Stimulated activated CD4-positive, alpha-beta T cell treated with anti-CD3 and anti-CD28 coated beads, Interleukin-1b, Interleukin-23, amount 100 ng/mL, for 48 hours (primary cell): ENCODE measurements at regions not wholly inside any gene's neighbourhood (a gene's known extent, or its start where the extent isn't known, plus 50 kb on each side); places are given as distances from the start of the nearest gene placed in this dataset.
"Not testable (repeated sequence)": the region's sequence is repeated elsewhere in the genome, so short reads cannot be mapped to it uniquely, and the experiment has no call there.

Experiments
- DNase-seq: peaks from one replicate; pipeline ENCODE4 v3.0.0-alpha.2; 2020

GRCh38 chr14:81584495-81584894 lies 50.8 kb upstream of the SEL1L start:
- no peak for DNase-seq

DNA sequence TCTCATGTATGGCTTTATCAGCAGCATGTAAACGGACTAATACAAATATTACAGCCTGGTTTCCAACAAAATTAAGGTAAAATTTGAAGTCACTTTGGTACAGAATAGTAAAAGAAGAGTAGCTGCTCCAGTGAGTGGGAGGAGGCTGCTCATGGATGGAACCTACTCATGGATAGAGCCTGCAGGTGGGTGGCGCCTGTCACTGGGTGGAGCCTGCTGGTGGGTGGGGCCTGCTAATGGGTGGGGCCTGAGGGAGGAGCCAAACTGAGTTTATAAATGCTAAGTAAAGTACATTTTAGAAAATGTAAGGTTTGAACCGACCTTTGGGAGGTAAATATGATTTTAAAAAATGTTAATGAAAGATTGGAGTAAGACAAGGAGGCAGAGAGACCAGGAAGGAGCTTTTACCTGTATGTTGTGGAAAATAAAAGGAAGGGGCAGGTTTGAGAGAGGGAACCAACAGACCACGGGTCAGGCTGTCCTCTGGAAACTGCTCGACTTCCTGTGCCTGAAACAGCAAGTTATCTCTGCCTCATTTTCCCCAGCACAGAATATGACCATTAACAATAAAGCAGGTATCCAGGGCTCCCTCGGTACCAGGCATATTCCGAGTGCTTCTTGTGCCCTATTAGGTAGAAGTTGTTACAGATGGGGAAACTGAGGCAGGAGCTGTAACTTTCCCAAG lies 55.9 kb upstream of the SEL1L start:
- no peak for DNase-seq

GRCh38 chr14:81591266-81591665 lies 57.6 kb upstream of the SEL1L start:
- no peak for DNase-seq

DNA sequence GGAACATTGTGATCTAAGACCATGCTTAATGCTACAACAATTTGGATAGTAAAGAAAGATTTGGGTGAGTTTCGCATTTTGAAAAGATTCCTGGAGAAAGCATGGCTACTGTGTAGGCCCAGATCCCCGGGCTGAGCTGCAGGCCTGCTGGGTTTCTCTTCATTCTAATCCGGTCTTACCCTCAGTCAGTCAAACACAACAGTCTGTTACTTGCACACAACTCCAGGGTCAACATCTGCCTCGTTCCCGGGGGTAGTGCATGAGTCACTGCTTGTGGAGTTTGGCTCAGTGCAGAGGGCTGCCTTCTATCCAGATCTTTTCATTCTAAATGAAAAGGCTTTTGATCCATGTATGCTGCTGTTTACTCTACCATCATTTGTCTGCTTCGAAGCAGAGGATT lies 60.4 kb upstream of the SEL1L start:
- DNase-seq: no peak

DNA sequence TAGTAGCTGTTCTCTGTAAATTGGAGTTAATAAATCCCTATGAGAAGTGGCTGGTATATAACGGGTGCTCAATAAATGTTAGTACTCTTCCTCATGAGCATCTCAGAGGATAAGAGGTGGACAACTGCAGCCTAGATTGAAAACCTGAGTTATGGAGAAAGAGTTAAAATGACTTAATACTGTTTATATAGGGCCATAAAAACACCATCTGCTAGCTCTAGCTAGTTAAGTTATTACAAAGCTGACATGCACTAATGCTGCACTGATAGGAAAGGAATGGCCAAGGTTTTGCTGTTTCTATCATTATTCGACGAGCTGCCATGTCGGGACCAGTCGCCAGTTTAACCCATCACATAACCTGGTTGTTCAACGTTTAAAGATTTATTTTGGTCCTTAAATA lies 72.0 kb upstream of the SEL1L start:
- no peak for DNase-seq

DNA sequence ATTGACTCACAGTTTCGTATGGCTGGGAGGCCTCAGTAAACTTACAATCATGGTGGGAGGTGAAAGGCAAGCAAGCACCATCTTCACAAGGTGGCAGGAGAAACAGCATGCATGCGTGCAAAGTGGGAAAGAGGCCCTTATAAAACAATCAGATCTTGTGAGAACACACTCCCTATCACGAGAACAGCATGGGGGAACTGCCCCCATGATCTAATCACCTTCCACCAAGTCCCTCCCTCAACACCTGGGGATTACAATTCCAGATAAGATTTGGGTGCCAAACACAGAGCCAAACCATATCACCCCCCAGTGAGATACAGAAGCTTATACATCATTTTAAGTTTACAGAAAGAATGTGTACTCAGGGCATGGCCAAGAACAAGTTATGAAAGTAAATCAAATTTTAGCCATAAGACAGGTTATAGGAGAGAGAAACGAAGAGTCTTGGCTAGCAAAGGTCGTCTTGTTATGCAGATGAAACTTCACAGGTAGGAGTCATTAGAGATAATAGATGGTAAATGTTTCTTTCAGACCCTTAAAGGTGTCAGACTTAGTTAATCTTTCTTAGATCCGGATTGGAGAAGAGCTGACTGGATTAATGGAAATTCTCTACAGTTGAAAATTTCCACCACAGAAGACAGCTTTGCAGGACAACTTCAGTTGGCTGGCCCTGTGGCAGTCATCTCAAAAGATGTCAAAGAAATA lies 79.8 kb upstream of the SEL1L start:
- DNase-seq: no peak

DNA sequence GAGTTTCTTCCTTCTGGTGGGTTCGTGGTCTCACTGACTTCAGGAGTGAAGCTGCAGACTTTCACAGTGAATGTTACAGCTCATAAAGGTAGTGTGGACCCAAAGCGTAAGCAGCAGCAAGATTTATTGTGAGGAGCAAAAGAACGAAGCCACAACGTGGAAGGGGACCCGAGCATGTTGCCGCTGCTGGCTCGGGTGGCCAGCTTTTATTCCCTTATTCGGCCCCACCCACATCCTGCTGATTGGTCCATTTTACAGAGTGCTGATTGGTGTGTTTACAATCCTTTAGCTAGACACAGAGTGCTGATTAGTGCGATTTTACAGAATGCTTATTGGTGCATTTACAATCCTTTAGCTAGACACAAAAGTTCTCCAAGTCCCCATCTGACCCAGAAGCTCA lies 80.6 kb upstream of the SEL1L start:
- DNase-seq: not testable (repeated sequence)

DNA sequence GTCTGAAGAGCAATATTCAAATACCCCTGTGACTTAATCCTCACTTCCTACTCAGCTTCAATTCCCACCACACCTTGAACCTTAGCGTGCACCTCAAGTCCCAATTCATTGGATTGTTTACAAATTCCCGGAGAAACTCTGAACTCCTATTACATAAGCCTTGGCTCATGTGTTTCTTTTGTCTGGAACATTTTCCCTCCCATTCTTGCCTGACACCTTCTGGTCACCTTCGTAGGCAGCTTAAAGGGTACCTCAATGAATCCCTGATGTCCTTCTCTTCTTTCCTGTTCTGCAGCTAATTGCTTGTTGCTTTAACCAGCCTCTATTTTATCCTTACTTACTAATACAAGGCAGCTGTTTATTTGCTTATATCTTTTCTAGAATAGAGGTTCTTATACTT lies 85.0 kb upstream of the SEL1L start:
- no peak for DNase-seq

DNA sequence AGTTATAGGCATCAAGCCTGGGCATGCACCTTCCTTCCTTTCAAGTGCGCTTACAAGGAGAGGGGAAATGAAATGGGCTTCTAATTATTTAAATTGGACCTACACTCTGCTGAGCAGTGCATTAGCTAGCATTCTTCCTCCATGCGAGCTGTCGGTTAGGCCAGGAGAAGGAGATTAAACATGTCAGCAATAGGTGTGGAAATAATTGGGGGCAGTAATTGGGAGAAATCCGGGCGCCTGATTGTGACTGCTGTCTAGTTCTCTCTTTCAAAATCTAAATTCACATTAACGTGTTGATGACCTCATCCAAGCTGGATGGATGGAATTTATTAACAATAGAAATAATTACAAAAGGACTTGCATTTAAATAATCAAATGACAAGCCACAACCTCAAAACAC lies 86.2 kb upstream of the SEL1L start:
- no peak for DNase-seq

GRCh38 chr14:81623771-81624396 lies 90.2 kb upstream of the SEL1L start:
- not testable (repeated sequence) for DNase-seq

DNA sequence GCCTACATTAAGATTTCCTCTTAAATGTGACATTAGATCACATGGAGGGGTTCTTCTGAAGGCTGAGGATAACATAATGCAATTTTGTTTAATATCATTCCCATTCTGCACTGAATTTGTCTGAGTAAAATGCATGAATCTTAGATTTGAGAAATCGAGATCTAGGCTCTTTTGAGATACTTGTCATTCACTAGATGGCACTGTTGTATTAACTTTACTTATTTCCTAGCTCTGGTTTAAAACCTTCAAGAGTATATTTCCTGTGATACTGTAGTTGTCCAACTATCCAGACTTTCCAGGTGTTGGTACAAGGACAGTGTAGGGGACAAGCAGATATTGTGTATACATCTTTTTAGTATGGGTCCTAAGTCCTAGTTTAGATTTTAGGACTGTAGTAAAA lies 91.7 kb upstream of the SEL1L start:
- DNase-seq: no peak

- DNase-seq: no peak
Observed at GRCh38 chr14:81632157-81632556, 98.5 kb upstream of the SEL1L start.

DNA sequence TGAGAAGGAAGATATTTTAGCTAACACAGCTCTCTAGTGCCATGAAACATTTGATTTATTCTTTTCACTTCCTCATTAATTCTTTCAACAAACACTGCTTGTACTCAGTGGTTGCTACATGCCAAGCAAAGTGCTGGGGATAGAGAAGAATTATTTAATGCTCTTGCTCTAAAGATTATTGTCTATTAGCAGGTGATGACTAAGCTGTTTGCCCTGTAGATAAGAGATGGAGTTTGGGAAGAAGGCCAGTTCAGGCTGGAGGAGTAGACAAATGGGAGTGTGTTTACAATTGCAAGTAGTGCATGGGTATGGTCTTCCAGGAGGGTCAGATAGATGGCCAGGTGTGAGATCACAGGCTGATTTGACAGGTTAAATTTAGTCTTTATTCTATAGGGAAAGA lies 99.8 kb upstream of the SEL1L start:
- no peak for DNase-seq

GRCh38 chr14:81637639-81638038 lies 104.0 kb upstream of the SEL1L start:
- no peak for DNase-seq

DNA sequence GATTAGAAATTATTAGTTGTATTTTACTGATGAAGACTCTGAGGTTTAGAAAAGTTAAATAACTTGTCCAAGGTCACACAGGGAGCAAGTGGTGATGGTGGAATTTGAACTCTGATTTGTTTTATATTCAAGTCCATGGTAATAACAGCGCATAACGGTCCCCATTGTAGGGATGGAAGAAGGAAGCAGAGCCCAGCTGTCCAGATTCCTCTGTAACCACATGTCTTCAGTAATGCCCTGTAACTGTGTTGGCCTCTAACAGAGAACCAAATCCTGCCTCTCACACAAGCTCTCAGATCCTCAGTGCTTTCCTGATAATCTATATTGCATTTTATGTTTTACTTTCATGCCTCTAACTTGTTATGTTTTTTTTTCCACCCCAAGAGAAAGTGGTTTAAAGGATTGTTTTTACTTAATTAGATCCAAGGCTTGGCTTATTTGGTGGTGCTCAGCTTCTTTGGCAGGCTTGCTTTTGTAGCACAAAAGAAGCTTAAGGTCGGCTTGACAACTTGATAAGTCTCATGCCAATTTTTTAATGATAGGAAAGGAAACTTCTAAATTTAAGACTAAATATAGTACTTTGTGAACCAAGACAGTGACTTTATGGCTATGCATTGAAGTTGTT lies 105.1 kb upstream of the SEL1L start:
- DNase-seq: no peak

DNA sequence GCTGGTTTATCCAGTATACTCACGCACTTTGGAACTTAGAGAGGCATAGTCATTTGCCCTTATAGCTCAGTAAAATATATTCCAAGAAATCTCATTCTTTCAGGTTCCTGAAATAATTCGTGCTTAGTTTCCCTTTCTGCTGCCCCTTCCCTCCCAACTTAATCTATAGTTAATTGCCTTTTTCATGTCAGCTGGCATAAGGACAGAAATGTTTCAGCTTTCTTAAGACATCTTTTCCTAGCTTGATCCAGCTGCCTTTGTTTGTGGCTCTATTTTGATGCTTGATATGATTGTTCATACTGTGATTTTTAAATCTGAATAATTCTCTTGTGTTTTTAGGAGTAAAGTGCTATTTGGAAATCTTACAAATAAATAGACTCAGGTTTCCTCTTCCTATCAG lies 120.0 kb upstream of the SEL1L start:
- DNase-seq: no peak

DNA sequence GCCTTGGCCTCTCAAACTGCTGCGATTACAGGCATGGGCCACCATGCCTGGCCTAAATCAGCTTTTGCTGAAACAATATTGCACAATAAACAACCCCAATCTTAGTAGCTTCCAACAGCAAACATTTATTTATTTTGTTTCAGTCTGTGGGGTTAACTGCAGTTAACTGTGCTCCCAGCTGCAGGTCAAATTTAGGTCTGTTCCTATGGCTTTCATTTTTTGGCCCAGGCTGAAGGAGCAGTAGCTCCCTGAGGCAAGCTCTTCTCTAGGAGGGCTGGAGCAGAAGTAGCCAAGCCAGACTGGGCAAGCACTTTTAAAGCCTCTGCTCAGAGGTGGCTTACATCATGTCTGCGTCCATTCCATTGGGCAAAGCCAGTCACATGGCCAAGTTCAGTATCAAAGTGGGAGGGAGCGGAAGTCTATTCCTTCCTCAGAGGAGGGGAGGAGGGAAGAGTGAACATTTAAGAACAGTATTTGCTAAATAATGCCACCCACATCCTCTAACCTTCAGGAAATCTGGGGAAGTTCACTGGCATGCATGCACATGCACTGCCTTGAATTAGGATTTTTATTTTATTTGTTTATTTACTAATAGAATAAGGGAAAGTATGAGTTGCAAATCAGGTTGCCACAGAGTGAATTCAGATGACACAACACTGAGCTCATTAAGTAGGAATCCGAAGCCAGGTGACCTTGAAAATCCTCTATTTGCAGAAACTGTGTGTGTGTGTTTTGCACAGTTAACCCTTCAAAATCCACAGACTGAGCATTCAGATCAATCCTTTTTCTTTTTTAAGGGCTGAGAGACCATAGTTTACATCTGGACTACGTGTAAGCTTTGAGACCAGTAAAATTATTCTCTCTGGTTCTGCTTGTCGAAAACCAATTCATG lies 122.0 kb upstream of the SEL1L start:
- no peak for DNase-seq

- DNase-seq: no peak
Observed at GRCh38 chr14:81656811-81657210, 123.2 kb upstream of the SEL1L start.

- no peak for DNase-seq
Observed at GRCh38 chr14:81662066-81662465, 128.4 kb upstream of the SEL1L start.

GRCh38 chr14:81662570-81663197 lies 129.0 kb upstream of the SEL1L start:
- DNase-seq: no peak

GRCh38 chr14:81668626-81669274 lies 135.1 kb upstream of the SEL1L start:
- DNase-seq: no peak

GRCh38 chr14:81669308-81669707 lies 135.7 kb upstream of the SEL1L start:
- no peak for DNase-seq
